HG02798 (cell line): ENCODE measurements at regions not wholly inside any gene's neighbourhood (a gene's known extent, or its start where the extent isn't known, plus 50 kb on each side); places are given as distances from the start of the nearest gene placed in this dataset.
A peak's percentile ranks its signal among the peaks of the same experiment; 100 is the strongest.
"Not testable (repeated sequence)": the region's sequence is repeated elsewhere in the genome, so short reads cannot be mapped to it uniquely, and the experiment has no call there.

ENCODE experiments used
- ATAC-seq: cut with Tn5 transposase; IDR thresholded peaks from one replicate; pipeline ENCODE4 v1.9.1; 2021; ENCODE audit warnings: mild to moderate bottlenecking; ENCODE audit not compliant: unreplicated experiment, poor library complexity

DNA sequence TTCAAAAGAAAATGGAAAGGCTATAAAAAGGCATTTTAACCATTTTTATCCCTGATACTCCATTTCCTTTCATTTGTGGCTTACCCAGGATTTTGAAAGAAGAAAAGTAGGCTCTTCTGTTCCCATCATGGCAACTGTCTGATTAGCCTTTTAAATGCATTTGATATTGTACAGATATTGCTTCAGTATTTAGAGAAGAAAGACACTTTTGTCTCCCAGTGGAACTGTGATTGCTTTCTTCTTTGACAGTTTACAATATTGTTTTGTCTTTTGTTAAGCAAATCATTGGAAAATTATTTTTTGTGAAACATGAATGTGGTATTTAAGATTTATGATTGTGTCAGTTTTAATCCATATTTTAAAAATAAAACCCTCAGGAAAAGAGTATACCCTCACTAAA, 297.4 kb upstream of the TACR3 start:
- no peak for ATAC-seq

DNA sequence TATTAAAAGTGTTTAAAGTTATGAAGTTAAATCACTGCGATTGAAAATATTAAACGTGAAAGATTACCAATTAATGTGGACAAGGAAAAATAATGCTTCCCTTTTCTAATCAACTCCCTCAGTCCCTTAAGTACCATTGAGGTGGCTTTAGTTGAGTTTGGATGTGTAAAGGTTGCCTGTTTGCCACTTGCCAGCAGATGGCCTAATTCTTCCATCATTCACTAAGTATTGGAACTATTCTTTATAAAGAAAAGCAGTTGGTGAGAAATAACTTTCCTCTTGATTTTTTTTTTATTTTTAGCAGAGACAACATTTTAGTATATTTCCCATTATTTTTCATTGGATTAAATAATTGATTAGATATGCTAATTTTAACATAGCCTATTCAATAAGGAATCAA, 295.9 kb upstream of the TACR3 start:
- ATAC-seq = no peak

- no peak for ATAC-seq
Measured at GRCh38 chr4:104010722-104011121, 290.9 kb upstream of the TACR3 start.

DNA sequence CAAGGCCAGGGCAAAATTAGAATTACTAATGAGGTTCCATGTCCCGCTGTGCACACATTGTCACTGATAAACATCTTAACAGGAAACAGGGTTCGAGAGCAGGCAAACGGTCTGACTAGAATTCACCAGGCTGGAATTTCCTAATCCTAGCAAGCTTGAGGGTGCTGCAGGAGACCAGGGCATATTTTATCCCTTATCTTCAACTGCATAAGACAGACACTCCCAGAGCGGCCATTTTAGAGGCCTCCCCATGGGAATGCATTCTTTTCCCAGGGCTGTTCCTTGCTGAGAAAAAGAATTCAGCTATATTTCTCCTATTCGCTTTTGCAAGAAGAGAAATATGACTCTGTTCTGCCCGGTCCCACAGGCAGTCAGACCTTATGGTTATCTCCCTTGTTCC, 282.5 kb upstream of the TACR3 start:
- ATAC-seq = not testable (repeated sequence)

- ATAC-seq = no peak
Measured at GRCh38 chr4:103998756-103999155, 279.0 kb upstream of the TACR3 start.

GRCh38 chr4:103996637-103997036, 276.9 kb upstream of the TACR3 start:
- no peak for ATAC-seq

DNA sequence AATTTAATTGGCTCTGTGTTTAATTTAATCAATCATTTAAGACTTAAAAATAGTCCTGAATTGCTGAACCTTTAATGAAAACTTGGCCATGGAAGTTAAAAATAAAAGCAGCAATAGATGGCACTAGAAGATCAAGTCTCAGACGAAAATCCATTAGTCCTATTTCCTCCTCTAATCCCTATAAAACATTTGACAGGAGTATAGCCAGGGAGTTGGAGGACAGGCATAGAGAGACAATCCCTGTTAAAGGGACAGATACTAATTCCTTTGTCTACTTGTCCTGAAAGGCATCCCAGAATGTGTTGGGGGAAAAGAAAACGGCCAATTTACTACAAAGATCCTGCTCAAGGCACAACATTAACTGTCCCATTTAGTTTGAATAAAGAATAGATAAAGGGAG, 276.3 kb upstream of the TACR3 start:
- no peak for ATAC-seq

DNA sequence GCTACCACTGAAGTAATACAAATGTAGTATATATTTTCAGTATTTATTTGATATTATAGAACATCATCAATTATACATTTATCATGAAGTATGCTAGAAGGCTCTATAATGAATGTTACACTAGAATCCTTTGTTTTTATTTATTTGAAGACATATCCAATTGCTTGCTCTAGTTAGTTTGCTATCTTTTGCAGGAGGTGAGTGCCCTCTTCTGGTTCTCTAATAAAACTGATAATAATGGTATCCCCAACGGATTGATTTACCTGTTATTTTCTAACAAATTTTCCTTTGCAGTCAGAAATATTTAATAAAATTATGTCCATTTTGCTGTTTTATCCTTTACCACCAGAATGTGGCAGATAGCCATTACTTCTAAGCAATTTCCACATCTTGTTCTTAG, 274.3 kb upstream of the TACR3 start:
- no peak for ATAC-seq

GRCh38 chr4:103982454-103982853, 262.7 kb upstream of the TACR3 start:
- no peak for ATAC-seq

- no peak for ATAC-seq
Measured at GRCh38 chr4:103948244-103949018, 228.6 kb upstream of the TACR3 start.

GRCh38 chr4:103947617-103948016, 227.8 kb upstream of the TACR3 start:
- ATAC-seq = no peak

- not testable (repeated sequence) for ATAC-seq
Measured at GRCh38 chr4:103946621-103947268, 227.0 kb upstream of the TACR3 start.

DNA sequence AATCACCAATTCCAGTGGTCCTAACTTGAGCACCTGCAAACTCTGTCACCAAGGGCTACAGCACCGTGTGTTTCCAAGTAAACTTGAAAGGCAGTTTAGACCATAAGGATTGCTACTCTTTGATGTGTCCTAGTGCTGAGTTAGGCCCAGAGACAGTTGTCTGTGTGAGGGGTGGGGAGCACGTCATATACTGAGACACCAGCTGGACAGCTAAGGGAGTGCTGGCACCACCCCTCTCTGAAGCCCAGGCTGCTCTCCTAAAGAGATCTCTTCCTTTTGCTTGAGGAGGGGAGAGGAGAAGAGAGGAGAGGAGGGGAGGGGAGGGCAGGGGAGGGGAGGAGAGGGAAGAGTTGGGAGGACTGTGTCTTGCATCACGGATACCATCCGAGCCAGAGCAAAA, 218.7 kb upstream of the TACR3 start:
- ATAC-seq = no peak

- no peak for ATAC-seq
Measured at GRCh38 chr4:103936653-103937145, 216.9 kb upstream of the TACR3 start.

DNA sequence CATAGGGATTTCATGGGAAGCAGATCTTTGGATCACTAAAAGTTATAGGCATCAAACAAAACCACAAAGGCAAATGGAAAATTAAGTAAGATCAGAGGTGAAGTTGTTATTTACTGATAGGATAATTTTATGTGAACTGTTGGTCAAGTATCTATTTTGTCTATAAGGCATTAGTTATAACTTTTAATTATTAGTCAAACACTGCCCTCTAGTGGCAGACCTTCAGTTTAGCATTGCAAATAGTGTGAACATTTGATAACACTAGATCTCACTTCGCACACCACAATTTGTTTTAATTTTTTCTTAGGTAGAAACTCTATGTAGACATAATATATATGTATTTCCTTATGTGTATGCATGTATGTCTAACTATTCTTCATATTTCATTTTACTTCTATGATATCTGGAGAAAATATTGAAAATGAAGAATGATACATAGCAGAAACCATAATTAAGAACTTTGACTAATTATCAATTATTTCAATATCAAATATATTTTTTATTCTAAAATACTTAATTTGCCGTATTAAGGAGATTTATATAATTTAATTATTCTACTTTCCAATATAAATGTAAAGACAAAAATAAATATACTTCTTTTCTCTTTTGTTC, 214.5 kb upstream of the TACR3 start:
- peak; percentile 83 for ATAC-seq

DNA sequence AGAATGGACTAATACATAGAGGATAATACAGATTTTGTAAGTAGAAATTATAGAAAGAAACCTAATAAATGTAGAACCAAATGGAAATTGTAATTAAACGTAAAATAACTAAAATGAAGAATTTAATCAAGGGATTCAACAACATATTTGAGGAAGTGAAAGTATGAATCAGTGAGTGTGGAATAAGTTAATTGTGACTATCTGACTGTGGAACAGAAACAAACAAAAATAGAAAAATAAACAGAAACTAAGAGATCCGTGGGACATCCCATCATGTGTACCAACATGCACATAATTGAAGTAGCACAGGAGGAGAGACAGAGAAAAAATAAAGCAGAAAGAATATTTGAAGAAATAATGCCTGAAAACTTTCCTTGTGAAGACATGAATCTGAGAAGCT, 208.6 kb upstream of the TACR3 start:
- no peak for ATAC-seq

- ATAC-seq = no peak
Measured at GRCh38 chr4:103923551-103923950, 203.8 kb upstream of the TACR3 start.

DNA sequence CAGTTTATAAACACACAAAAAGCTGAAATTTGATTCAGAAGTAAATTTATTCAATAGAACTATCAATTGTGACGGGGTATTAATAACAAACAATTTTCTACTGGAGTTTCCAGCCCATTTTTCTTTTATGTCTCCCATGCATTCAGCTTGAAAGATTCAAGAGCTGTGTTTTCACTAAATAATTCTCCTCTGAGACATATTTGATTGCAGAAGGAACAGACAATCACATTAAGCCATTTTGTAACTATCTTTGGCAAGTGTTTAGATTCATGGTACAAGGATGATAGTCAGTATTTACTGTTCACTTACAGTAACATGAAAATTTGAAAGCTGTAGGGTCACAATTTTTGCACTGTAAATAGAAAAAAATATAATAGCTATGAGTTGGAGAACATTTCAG, 198.4 kb upstream of the TACR3 start:
- no peak for ATAC-seq

- ATAC-seq = peak; percentile 94
Measured at GRCh38 chr4:103915224-103915869, 195.6 kb upstream of the TACR3 start.

GRCh38 chr4:103907414-103907813, 187.6 kb upstream of the TACR3 start:
- ATAC-seq = no peak

DNA sequence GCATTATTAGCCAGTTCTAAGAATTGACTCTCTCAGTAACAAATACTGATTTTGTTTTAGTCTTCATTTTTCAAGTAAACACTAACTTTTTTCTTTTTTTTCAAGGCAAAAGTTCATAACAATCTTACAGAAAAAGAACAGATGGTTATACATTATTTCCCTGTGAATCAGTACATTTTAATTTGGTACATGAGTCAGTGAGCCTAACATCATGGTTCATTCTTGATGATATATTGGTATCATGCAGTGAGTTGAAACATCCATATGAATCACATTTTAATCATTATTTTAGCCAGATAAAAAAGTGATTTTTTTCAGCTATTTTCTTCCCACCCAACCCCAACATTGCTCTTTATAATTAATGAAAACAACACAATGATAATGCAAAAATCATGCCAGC, 184.3 kb upstream of the TACR3 start:
- ATAC-seq = no peak
